ENCODE measurements at regions not wholly inside any gene's neighbourhood (a gene's known extent, or its start where the extent isn't known, plus 50 kb on each side); places are given as distances from the start of the nearest gene placed in this dataset.
"Not testable (repeated sequence)": the region's sequence is repeated elsewhere in the genome, so short reads cannot be mapped to it uniquely, and the experiment has no call there.

GRCh38 chr16:22572331-22573224 lies 61.9 kb downstream of the NPIPB5 start:
- DNase-seq (ENCODE audit: low spot score) = not testable (repeated sequence)

GRCh38 chr16:22573225-22573530 lies 62.5 kb downstream of the NPIPB5 start:
- DNase-seq (ENCODE audit: low spot score) = not testable (repeated sequence)

- DNase-seq (ENCODE audit: low spot score) = not testable (repeated sequence)
Observed at GRCh38 chr16:22576506-22576905, 65.8 kb downstream of the NPIPB5 start.

GRCh38 chr16:22583195-22583594 lies 72.5 kb downstream of the NPIPB5 start:
- not testable (repeated sequence) for DNase-seq (ENCODE audit: low spot score)

GRCh38 chr16:22584459-22584858 lies 73.8 kb downstream of the NPIPB5 start:
- DNase-seq (ENCODE audit: low spot score) = not testable (repeated sequence)

GRCh38 chr16:22584941-22585340 lies 74.2 kb downstream of the NPIPB5 start:
- DNase-seq (ENCODE audit: low spot score) = not testable (repeated sequence)

GRCh38 chr16:22585431-22585830 lies 74.7 kb downstream of the NPIPB5 start:
- DNase-seq (ENCODE audit: low spot score) = peak; percentile 60

GRCh38 chr16:22586732-22587131 lies 76.0 kb downstream of the NPIPB5 start:
- DNase-seq (ENCODE audit: low spot score) = not testable (repeated sequence)

GRCh38 chr16:22589757-22590156 lies 79.1 kb downstream of the NPIPB5 start:
- DNase-seq (ENCODE audit: low spot score) = not testable (repeated sequence)

- not testable (repeated sequence) for DNase-seq (ENCODE audit: low spot score)
Observed at GRCh38 chr16:22596445-22597045, 85.9 kb downstream of the NPIPB5 start.

- DNase-seq (ENCODE audit: low spot score) = not testable (repeated sequence)
Observed at GRCh38 chr16:22603744-22604143, 93.1 kb downstream of the NPIPB5 start.

GRCh38 chr16:22606619-22607018 lies 95.9 kb downstream of the NPIPB5 start:
- DNase-seq (ENCODE audit: low spot score) = not testable (repeated sequence)

GRCh38 chr16:22609798-22610197 lies 99.1 kb downstream of the NPIPB5 start:
- DNase-seq (ENCODE audit: low spot score) = not testable (repeated sequence)

- not testable (repeated sequence) for DNase-seq (ENCODE audit: low spot score)
Observed at GRCh38 chr16:22611128-22611527, 100.4 kb downstream of the NPIPB5 start.

- DNase-seq (ENCODE audit: low spot score) = peak; percentile 8
Observed at GRCh38 chr16:22614271-22614947, 103.7 kb downstream of the NPIPB5 start.

- DNase-seq (ENCODE audit: low spot score) = no peak
Observed at GRCh38 chr16:22618842-22619241, 108.2 kb downstream of the NPIPB5 start.

- no peak for DNase-seq (ENCODE audit: low spot score)
Observed at GRCh38 chr16:22621586-22622155, 111.0 kb downstream of the NPIPB5 start.

- no peak for DNase-seq (ENCODE audit: low spot score)
Observed at GRCh38 chr16:22622703-22623102, 112.0 kb downstream of the NPIPB5 start.

GRCh38 chr16:22623351-22623781 lies 112.7 kb downstream of the NPIPB5 start:
- peak; percentile 41 for DNase-seq (ENCODE audit: low spot score)

- no peak for DNase-seq (ENCODE audit: low spot score)
Observed at GRCh38 chr16:22624038-22624799, 113.5 kb downstream of the NPIPB5 start.

GRCh38 chr16:22624800-22625533 lies 114.3 kb downstream of the NPIPB5 start:
- no peak for DNase-seq (ENCODE audit: low spot score)

Measured in A172 (cell line).